ENCODE measurements at regions not wholly inside any gene's neighbourhood (a gene's known extent, or its start where the extent isn't known, plus 50 kb on each side); places are given as distances from the start of the nearest gene placed in this dataset.

GRCh38 chr12:105848286-105848685 is 290.5 kb downstream of the NUAK1 start:
- CTCF ChIA-PET = interaction anchor here (1.4 to 1.5 kb wide), 2 partner anchors 8 to 15 kb away, joined by 3 read pairs; no protein-coding TSS in a partner anchor
- Histone ChIP-seq H3K4me3 (ENCODE audit: low read depth, low read length) (no peak overlapping the region), H3K27me3 (ENCODE audit: control insufficient read depth, insufficient read depth, low read length) (no peaks in the 10 kb centered on the region), H3K36me3 (ENCODE audit: control insufficient read depth, insufficient read depth, low read length) (no peaks in the 10 kb centered on the region)
- DNase-seq (ENCODE audit: low read depth) = no peak
- no peak for TF ChIP-seq CTCF (IDR thresholded peaks at IDR 0.05; ENCODE audit: insufficient read depth, low read depth, low read length)
- POLR2A ChIA-PET = no interaction called here

- ChIA-PET POLR2A (no interaction called here), CTCF (interaction anchor here (0.8 to 1.5 kb wide), 2 partner anchors 10 to 13 kb away, joined by 3 read pairs; no protein-coding TSS in a partner anchor)
- Histone ChIP-seq H3K4me3 (ENCODE audit: low read depth, low read length) (no peak overlapping the region), H3K27me3 (ENCODE audit: control insufficient read depth, insufficient read depth, low read length) (no peaks in the 10 kb centered on the region), H3K36me3 (ENCODE audit: control insufficient read depth, insufficient read depth, low read length) (no peaks in the 10 kb centered on the region)
- TF ChIP-seq CTCF (IDR thresholded peaks at IDR 0.05; ENCODE audit: insufficient read depth, low read depth, low read length) = no peak
- no peak for DNase-seq (ENCODE audit: low read depth)
Observed at GRCh38 chr12:105850103-105850968, 288.4 kb downstream of the NUAK1 start.

GRCh38 chr12:105852496-105852895 is 286.3 kb downstream of the NUAK1 start:
- DNase-seq (ENCODE audit: low read depth) = no peak
- Histone ChIP-seq H3K27me3 (ENCODE audit: control insufficient read depth, insufficient read depth, low read length) (no peaks in the 10 kb centered on the region), H3K4me3 (ENCODE audit: low read depth, low read length) (no peak overlapping the region), H3K36me3 (ENCODE audit: control insufficient read depth, insufficient read depth, low read length) (no peaks in the 10 kb centered on the region)
- no peak for TF ChIP-seq CTCF (IDR thresholded peaks at IDR 0.05; ENCODE audit: insufficient read depth, low read depth, low read length)
- CTCF ChIA-PET = no interaction called here
- POLR2A ChIA-PET = no interaction called here

- TF ChIP-seq CTCF (IDR thresholded peaks at IDR 0.05; ENCODE audit: insufficient read depth, low read depth, low read length) = no peak
- no peaks in the 10 kb centered on the region for H3K36me3 ChIP-seq (ENCODE audit: control insufficient read depth, insufficient read depth, low read length)
- no peak overlapping the region for H3K4me3 ChIP-seq (ENCODE audit: low read depth, low read length)
- no peaks in the 10 kb centered on the region for H3K27me3 ChIP-seq (ENCODE audit: control insufficient read depth, insufficient read depth, low read length)
- ChIA-PET CTCF (no interaction called here), POLR2A (no interaction called here)
- DNase-seq (ENCODE audit: low read depth) = no peak
Observed at GRCh38 chr12:105852951-105853350, 285.8 kb downstream of the NUAK1 start.

- DNase-seq (ENCODE audit: low read depth) = no peak
- CTCF ChIA-PET = no interaction called here
- no peak for TF ChIP-seq CTCF (IDR thresholded peaks at IDR 0.05; ENCODE audit: insufficient read depth, low read depth, low read length)
- POLR2A ChIA-PET = interaction anchor here (0.6 kb wide), 1 partner anchor 23 kb away, joined by 5 read pairs; no protein-coding TSS in a partner anchor
- no peak overlapping the region for H3K4me3 ChIP-seq (ENCODE audit: low read depth, low read length)
- no peaks in the 10 kb centered on the region for H3K27me3 ChIP-seq (ENCODE audit: control insufficient read depth, insufficient read depth, low read length)
- no peaks in the 10 kb centered on the region for H3K36me3 ChIP-seq (ENCODE audit: control insufficient read depth, insufficient read depth, low read length)
Observed at GRCh38 chr12:105854071-105854470, 284.7 kb downstream of the NUAK1 start.
